Thyroid gland (tissue), 4 donors: ENCODE measurements at regions not wholly inside any gene's neighbourhood (a gene's known extent, or its start where the extent isn't known, plus 50 kb on each side); places are given as distances from the start of the nearest gene placed in this dataset.

ENCODE experiments used
- DNase-seq, 2 donors: peaks; one replicate each; pipeline ENCODE4 v3.0.0-alpha.2; 2019
- H3K27ac ChIP-seq, 3 donors: fragments of 200-600 bp; sonication (generic); 1 replicate in 2 of 3; 2 replicates in 1 of 3; pipeline ENCODE4 v1.5.1; 2016 to 2019; ENCODE audit warnings: mild to moderate bottlenecking in 1 of 3, moderate library complexity in 1 of 3
- H3K27me3 ChIP-seq: fragments of 200-600 bp; sonication (generic); one replicate; pipeline ENCODE4 v1.5.1; 2019
- H3K36me3 ChIP-seq, 2 donors: fragments of 200-600 bp; sonication (generic); one replicate each; pipeline ENCODE4 v1.5.1; 2016 to 2019
- H3K4me1 ChIP-seq, 2 donors: fragments of 200-600 bp; sonication (generic); one replicate each; pipeline ENCODE4 v1.5.1; 2017 to 2019
- H3K4me3 ChIP-seq, 3 donors: fragments of 200-600 bp; sonication (generic); replicated peaks in 1 of 3; 1 replicate in 2 of 3; 2 replicates in 1 of 3; pipeline ENCODE4 v1.5.1; 2016; ENCODE audit warnings: mild to moderate bottlenecking in 1 of 3
- H3K9me3 ChIP-seq: fragments of 200-600 bp; sonication (generic); one replicate; pipeline ENCODE4 v1.5.1; 2017
- CTCF ChIP-seq, 6 experiments: fragments of 200-600 bp in 3 of 6; fragments of 450-650 bp in 3 of 6; sonication (generic) in 3 of 6; IDR thresholded peaks; one replicate each; pipeline ENCODE4 v1.5.1; 2016 to 2019; ENCODE audit warnings: antibody characterized with exemption in 6 of 6, mild to moderate bottlenecking in 2 of 6, inconsistent platforms in 1 of 6, moderate library complexity in 1 of 6
- POLR2A ChIP-seq, 2 donors: fragments of 450-650 bp; IDR thresholded peaks; one replicate each; pipeline ENCODE4 v1.6.1; 2017; ENCODE audit warnings: antibody characterized with exemption in 2 of 2, mild to moderate bottlenecking in 2 of 2, moderate library complexity in 1 of 2
- WGBS, 2 donors: methylation state at CpG; one replicate each; pipeline ENCODE4 v1.1.5; 2017; 5-methylcytosine and 5-hydroxymethylcytosine counted together
- intact Hi-C: fragments of 100-400 bp; cut with DNase I; formaldehyde crosslinking; loops from one replicate; pipeline ENCODE4 v1.15.1; 2023

- H3K27ac ChIP-seq, result no peak overlapping the region
- H3K27me3 ChIP-seq, result no peaks in the 10 kb centered on the region
- TF ChIP-seq CTCF (IDR thresholded peaks at IDR 0.05), result no peak
- TF ChIP-seq POLR2A (IDR thresholded peaks at IDR 0.05), result no peak
- H3K36me3 ChIP-seq, result no peaks in the 10 kb centered on the region
- intact Hi-C loops, result no loop called here
- H3K4me3 ChIP-seq, result no peak overlapping the region
- no peaks in the 10 kb centered on the region for H3K4me1 ChIP-seq
- no peak for DNase-seq
- H3K9me3 ChIP-seq, result no peaks in the 10 kb centered on the region
- WGBS, 2 donors, result 100% methylated on average over 4 of the region's 4 CpGs
Measured at GRCh38 chr10:125568156-125568555, 114.8 kb downstream of the TEX36 start.

- Histone ChIP-seq H3K4me1 (no peaks in the 10 kb centered on the region), H3K9me3 (no peaks in the 10 kb centered on the region), H3K4me3 (no peak overlapping the region), H3K27me3 (no peaks in the 10 kb centered on the region), H3K36me3 (no peaks in the 10 kb centered on the region), H3K27ac (no peak overlapping the region)
- WGBS, 2 donors, result 85 to 91% methylated on average over 6 of the region's 6 CpGs
- no peak for DNase-seq
- no peak for TF ChIP-seq CTCF (IDR thresholded peaks at IDR 0.05)
- no peak for TF ChIP-seq POLR2A (IDR thresholded peaks at IDR 0.05)
- intact Hi-C loops, result no loop called here
Measured at GRCh38 chr10:125567529-125567928, 115.4 kb downstream of the TEX36 start.

- Histone ChIP-seq H3K4me1 (no peaks in the 10 kb centered on the region), H3K9me3 (no peaks in the 10 kb centered on the region), H3K4me3 (no peak overlapping the region), H3K36me3 (no peaks in the 10 kb centered on the region), H3K27me3 (no peaks in the 10 kb centered on the region), H3K27ac (no peak overlapping the region)
- intact Hi-C loops, result no loop called here
- WGBS, 2 donors, result 74 to 82% methylated on average over 6 of the region's 6 CpGs
- DNase-seq, result no peak
- TF ChIP-seq POLR2A (IDR thresholded peaks at IDR 0.05), result no peak
- TF ChIP-seq CTCF (IDR thresholded peaks at IDR 0.05), result no peak
Measured at GRCh38 chr10:125565046-125565445, 117.9 kb downstream of the TEX36 start.

GRCh38 chr10:125564570-125564969 lies 118.4 kb downstream of the TEX36 start:
- Histone ChIP-seq H3K4me3 (no peak overlapping the region), H3K27ac (no peak overlapping the region), H3K9me3 (no peaks in the 10 kb centered on the region), H3K27me3 (no peaks in the 10 kb centered on the region), H3K36me3 (no peaks in the 10 kb centered on the region), H3K4me1 (no peaks in the 10 kb centered on the region)
- no peak for DNase-seq
- TF ChIP-seq CTCF (IDR thresholded peaks at IDR 0.05) (no peak), POLR2A (IDR thresholded peaks at IDR 0.05) (no peak)
- WGBS, 2 donors, result 86 to 92% methylated on average over 3 of the region's 3 CpGs
- intact Hi-C loops, result no loop called here

GRCh38 chr10:125562737-125563136 lies 120.2 kb downstream of the TEX36 start:
- WGBS, 2 donors, result 39 to 54% methylated on average over 3 to 4 of the region's 4 CpGs
- peak; percentile 34 to 45 for DNase-seq
- intact Hi-C loops, result no loop called here
- Histone ChIP-seq H3K4me1 (peaks cover 0 to 8% of the 10 kb centered on the region in 2 donors), H3K4me3 (no peak overlapping the region), H3K27me3 (no peaks in the 10 kb centered on the region), H3K9me3 (no peaks in the 10 kb centered on the region), H3K27ac (no peak overlapping the region), H3K36me3 (no peaks in the 10 kb centered on the region)
- TF ChIP-seq POLR2A (IDR thresholded peaks at IDR 0.05) (no peak), CTCF (IDR thresholded peaks at IDR 0.05) (peak in 2 of 6 experiments; percentile 6 to 12)
